B cell (primary cell): ENCODE measurements at regions not wholly inside any gene's neighbourhood (a gene's known extent, or its start where the extent isn't known, plus 50 kb on each side); places are given as distances from the start of the nearest gene placed in this dataset.

ENCODE experiments used
- ATAC-seq: fragments of 200-7000 bp; cut with Tn5 transposase; one replicate; pipeline ENCODE4 v1.10.0; 2021; ENCODE audit warnings: low read depth, mild to moderate bottlenecking, moderate number of reproducible peaks, moderate library complexity
- CTCF ChIA-PET: fragments of 350-600 bp; sonication (Branson Sonifier 250); formaldehyde crosslinking; loops from one replicate; lab custom pipeline; 2021; ENCODE audit warnings: antibody characterized with exemption, inconsistent platforms; lab: Charles Lee
- POLR2A ChIA-PET: fragments of 350-600 bp; sonication (Branson Sonifier 250); formaldehyde crosslinking; loops from one replicate; lab custom pipeline; 2021; ENCODE audit warnings: antibody characterized with exemption; lab: Charles Lee
- DNase-seq: peaks from one replicate; pipeline ENCODE4 v3.0.0; 2013
- H2AFZ ChIP-seq: 2 replicates; pipeline ENCODE4 v1.6.1; 2012; ENCODE audit warnings: mild to moderate bottlenecking, low read depth, low read length; ENCODE audit not compliant: insufficient read depth, poor library complexity, severe bottlenecking
- H3K27ac ChIP-seq, 2 donors: 1 replicate in 1 of 2; 2 replicates in 1 of 2; pipeline ENCODE4 v1.5.1; 2012 to 2013; ENCODE audit warnings: low read length in 2 of 2, mild to moderate bottlenecking in 2 of 2, moderate library complexity in 1 of 2
- H3K27me3 ChIP-seq, 4 experiments: fragments of 200-600 bp in 1 of 4; sonication (generic) in 1 of 4; replicated peaks in 1 of 4; 1 replicate in 2 of 4; 2 replicates in 2 of 4; pipeline versions ENCODE4 v1.6.1 to v1.7.0; 2013 to 2016; ENCODE audit warnings: low read length in 3 of 4, mild to moderate bottlenecking in 2 of 4, mixed read lengths in 1 of 4, moderate library complexity in 1 of 4; ENCODE audit not compliant: insufficient read depth in 4 of 4, control insufficient read depth in 3 of 4; ENCODE audit errors: control extremely low read depth in 1 of 4
- H3K36me3 ChIP-seq, 2 experiments: replicated peaks in 1 of 2; 1 replicate in 1 of 2; 2 replicates in 1 of 2; pipeline versions ENCODE4 v1.6.1 to v1.7.1; 2013; ENCODE audit warnings: low read length in 1 of 2; ENCODE audit not compliant: insufficient read depth in 2 of 2, control insufficient read depth in 1 of 2; ENCODE audit errors: control extremely low read depth in 1 of 2, extremely low read depth in 1 of 2
- H3K4me1 ChIP-seq, 2 donors: fragments of 200-600 bp in 1 of 2; sonication (generic) in 1 of 2; 1 replicate in 1 of 2; 2 replicates in 1 of 2; pipeline versions ENCODE4 v1.5.1 to v1.6.1; 2013 to 2017; ENCODE audit warnings: low read length in 2 of 2; ENCODE audit not compliant: control insufficient read depth in 2 of 2, insufficient read depth in 2 of 2
- H3K4me2 ChIP-seq: replicated peaks from 2 replicates; pipeline ENCODE3; 2012; ENCODE audit warnings: mild to moderate bottlenecking, low read depth, low read length; ENCODE audit not compliant: poor library complexity, severe bottlenecking
- H3K4me3 ChIP-seq, 5 experiments: fragments of 200-600 bp in 1 of 5; sonication (generic) in 1 of 5; 1 replicate in 3 of 5; 2 replicates in 2 of 5; pipeline versions ENCODE4 v1.5.1 to v1.7.0; 2011 to 2016; ENCODE audit warnings: low read length in 4 of 5, mild to moderate bottlenecking in 4 of 5, low read depth in 2 of 5, control low read depth in 1 of 5, moderate library complexity in 1 of 5; ENCODE audit not compliant: insufficient read depth in 1 of 5; ENCODE audit errors: control extremely low read depth in 1 of 5, extremely low read depth in 1 of 5
- H3K79me2 ChIP-seq: fragments of 200-600 bp; sonication (generic); one replicate; pipeline ENCODE4 v1.6.0; 2016; ENCODE audit warnings: low read length; ENCODE audit not compliant: control insufficient read depth, insufficient read depth
- H3K9ac ChIP-seq: fragments of 200-600 bp; sonication (generic); 2 replicates; pipeline ENCODE4 v1.6.1; 2017; ENCODE audit warnings: mild to moderate bottlenecking, low read length, moderate library complexity
- H3K9me3 ChIP-seq, 3 donors: one replicate each; pipeline versions ENCODE4 v1.6.1 to v1.7.1; 2013; ENCODE audit warnings: low read length in 2 of 3; ENCODE audit not compliant: control insufficient read depth in 2 of 3, insufficient read depth in 1 of 3; ENCODE audit errors: control extremely low read depth in 1 of 3
- H4K20me1 ChIP-seq: 2 replicates; pipeline ENCODE4 v1.6.0; 2012; ENCODE audit warnings: mild to moderate bottlenecking, low read length; ENCODE audit not compliant: insufficient read depth, control insufficient read depth, poor library complexity, severe bottlenecking
- H3K27ac Mint-ChIP-seq: one replicate; pipeline ENCODE4 v1.8.0; 2021; ENCODE audit warnings: mixed read lengths
- H3K27me3 Mint-ChIP-seq: one replicate; pipeline ENCODE4 v1.8.0; 2021; ENCODE audit warnings: mixed read lengths
- H3K4me1 Mint-ChIP-seq: one replicate; pipeline ENCODE4 v1.8.0; 2021; ENCODE audit warnings: mixed read lengths
- H3K4me3 Mint-ChIP-seq: one replicate; pipeline ENCODE4 v1.8.0; 2021; ENCODE audit warnings: mixed read lengths
- H3K9me3 Mint-ChIP-seq: one replicate; pipeline ENCODE4 v1.8.0; 2022; ENCODE audit warnings: mixed read lengths; ENCODE audit not compliant: insufficient read depth
- EZH2 ChIP-seq: IDR thresholded peaks from 2 replicates; pipeline ENCODE4 v1.6.1; 2012; ENCODE audit warnings: borderline replicate concordance, low read depth, mild to moderate bottlenecking, moderate library complexity, low read length; ENCODE audit not compliant: insufficient read depth, poor library complexity, severe bottlenecking
- WGBS: methylation state at CpG from one replicate; pipeline ENCODE4 v1.1.5; 2013; ENCODE audit warnings: missing lambda C conversion rate; ENCODE audit not compliant: insufficient coverage; 5-methylcytosine and 5-hydroxymethylcytosine counted together
- intact Hi-C: fragments of 100-400 bp; cut with micrococcal nuclease; formaldehyde crosslinking; loops from one replicate; pipeline ENCODE4 v1.10.0; 2022
- TF ChIP-seq, protein P1 (sequence below): fragments of 200-600 bp; IDR thresholded peaks from one replicate; pipeline ENCODE4 v1.8.0; 2022; ENCODE audit warnings: antibody characterized with exemption, mild to moderate bottlenecking

- H2AFZ ChIP-seq: peak overlapping the region; percentile 55
- ATAC-seq (peak; percentile 72), DNase-seq (peak; percentile 62)
- H3K27me3 ChIP-seq: peaks cover 0 to 45% (median 2%) of the 10 kb centered on the region in 4 experiments
- ChIA-PET POLR2A (interaction anchor here (1.6 kb wide), 1 partner anchor 75 kb away, joined by 3 read pairs; no protein-coding TSS in a partner anchor), CTCF (interaction anchor here (0.5 to 2.6 kb wide), 3 partner anchors 271 to 302 kb away, joined by 3 to 5 read pairs (median 3); no protein-coding TSS in a partner anchor)
- intact Hi-C loops: no loop called here
- Mint-ChIP-seq H3K4me1 (peaks cover 31% of the 10 kb centered on the region), H3K4me3 (peak overlapping the region; percentile 81), H3K27ac (peak overlapping the region; percentile 92), H3K9me3 (no peaks in the 10 kb centered on the region), H3K27me3 (peaks cover 19% of the 10 kb centered on the region)
- H3K79me2 ChIP-seq: no peaks in the 10 kb centered on the region
- no peaks in the 10 kb centered on the region for H3K36me3 ChIP-seq
- H3K4me3 ChIP-seq: peak overlapping the region in 4 of 5 experiments; percentile 19 to 57 (median 42)
- 37% methylated on average over 17 of the region's 23 CpGs for WGBS
- peak overlapping the region; percentile 52 for H3K9ac ChIP-seq
- no peaks in the 10 kb centered on the region for H4K20me1 ChIP-seq
- H3K27ac ChIP-seq: peak overlapping the region; percentile 23 to 53
- TF ChIP-seq, protein P1, sequence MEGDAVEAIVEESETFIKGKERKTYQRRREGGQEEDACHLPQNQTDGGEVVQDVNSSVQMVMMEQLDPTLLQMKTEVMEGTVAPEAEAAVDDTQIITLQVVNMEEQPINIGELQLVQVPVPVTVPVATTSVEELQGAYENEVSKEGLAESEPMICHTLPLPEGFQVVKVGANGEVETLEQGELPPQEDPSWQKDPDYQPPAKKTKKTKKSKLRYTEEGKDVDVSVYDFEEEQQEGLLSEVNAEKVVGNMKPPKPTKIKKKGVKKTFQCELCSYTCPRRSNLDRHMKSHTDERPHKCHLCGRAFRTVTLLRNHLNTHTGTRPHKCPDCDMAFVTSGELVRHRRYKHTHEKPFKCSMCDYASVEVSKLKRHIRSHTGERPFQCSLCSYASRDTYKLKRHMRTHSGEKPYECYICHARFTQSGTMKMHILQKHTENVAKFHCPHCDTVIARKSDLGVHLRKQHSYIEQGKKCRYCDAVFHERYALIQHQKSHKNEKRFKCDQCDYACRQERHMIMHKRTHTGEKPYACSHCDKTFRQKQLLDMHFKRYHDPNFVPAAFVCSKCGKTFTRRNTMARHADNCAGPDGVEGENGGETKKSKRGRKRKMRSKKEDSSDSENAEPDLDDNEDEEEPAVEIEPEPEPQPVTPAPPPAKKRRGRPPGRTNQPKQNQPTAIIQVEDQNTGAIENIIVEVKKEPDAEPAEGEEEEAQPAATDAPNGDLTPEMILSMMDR: no peak
- TF ChIP-seq EZH2: no peak
- H3K4me2 ChIP-seq: peak overlapping the region; percentile 63
- H3K9me3 ChIP-seq: peaks cover 0 to 10% (median 0%) of the 10 kb centered on the region in 3 donors
- peaks cover 5 to 23% of the 10 kb centered on the region in 2 donors for H3K4me1 ChIP-seq
Measured at GRCh38 chr17:416293-417206, 63.9 kb upstream of the RPH3AL start.
